Ishikawa (cell line): ENCODE measurements at regions not wholly inside any gene's neighbourhood (a gene's known extent, or its start where the extent isn't known, plus 50 kb on each side); places are given as distances from the start of the nearest gene placed in this dataset.

Experiments used
- CEBPB ChIP-seq: IDR thresholded peaks from 2 replicates; pipeline ENCODE4 v1.6.1; 2012
- CREB1 ChIP-seq: IDR thresholded peaks from 2 replicates; pipeline ENCODE4 v1.6.1; 2012; ENCODE audit warnings: low read depth
- EGR1 ChIP-seq: IDR thresholded peaks from 2 replicates; pipeline ENCODE4 v1.6.1; 2012
- EP300 ChIP-seq: IDR thresholded peaks from 2 replicates; pipeline ENCODE4 v1.6.1; 2012; ENCODE audit warnings: borderline replicate concordance
- FOXM1 ChIP-seq: IDR thresholded peaks from 2 replicates; pipeline ENCODE4 v1.6.1; 2012; ENCODE audit warnings: low read depth, borderline replicate concordance
- MAX ChIP-seq: IDR thresholded peaks from 2 replicates; pipeline ENCODE4 v1.6.1; 2012
- NFIC ChIP-seq: IDR thresholded peaks from 2 replicates; pipeline ENCODE4 v1.6.1; 2012
- RAD21 ChIP-seq: IDR thresholded peaks from 2 replicates; pipeline ENCODE4 v1.6.1; 2012; ENCODE audit warnings: low read depth
- REST ChIP-seq: IDR thresholded peaks from 2 replicates; pipeline ENCODE4 v1.6.1; 2012; ENCODE audit warnings: low read depth, mild to moderate bottlenecking
- TAF1 ChIP-seq: IDR thresholded peaks from 2 replicates; pipeline ENCODE4 v1.6.1; 2012; ENCODE audit warnings: low read depth, mild to moderate bottlenecking
- TCF12 ChIP-seq: IDR thresholded peaks from 2 replicates; pipeline ENCODE4 v1.6.1; 2012; ENCODE audit warnings: low read depth
- TEAD4 ChIP-seq: IDR thresholded peaks from 2 replicates; pipeline ENCODE4 v1.6.1; 2012
- USF1 ChIP-seq: IDR thresholded peaks from 2 replicates; pipeline ENCODE4 v1.6.1; 2012
- YY1 ChIP-seq: IDR thresholded peaks from 2 replicates; pipeline ENCODE4 v1.6.1; 2012; ENCODE audit warnings: low read depth
- ZBTB7A ChIP-seq: IDR thresholded peaks from 2 replicates; pipeline ENCODE4 v1.6.1; 2012; ENCODE audit warnings: low read depth

GRCh38 chr7:25953859-25954258, 198.1 kb upstream of the NFE2L3 start:
- TF ChIP-seq TCF12 (no peak), FOXM1 (no peak), TEAD4 (no peak), YY1 (no peak)

- TF ChIP-seq FOXM1 (no peak), TCF12 (no peak), CREB1 (no peak), YY1 (no peak), USF1 (no peak), TEAD4 (no peak), RAD21 (no peak), MAX (no peak), EP300 (no peak), REST (no peak), NFIC (no peak)
Observed at GRCh38 chr7:25954395-25954794, 197.6 kb upstream of the NFE2L3 start.

- no peak for TF ChIP-seq ZBTB7A
- no peak for TF ChIP-seq CEBPB
- no peak for TF ChIP-seq REST
- no peak for TF ChIP-seq RAD21
- no peak for TF ChIP-seq TCF12
- no peak for TF ChIP-seq USF1
- TF ChIP-seq EGR1 = no peak
- TF ChIP-seq YY1 = no peak
- TF ChIP-seq EP300 = no peak
- no peak for TF ChIP-seq MAX
- no peak for TF ChIP-seq NFIC
- TF ChIP-seq FOXM1 = no peak
- no peak for TF ChIP-seq TAF1
- no peak for TF ChIP-seq TEAD4
- no peak for TF ChIP-seq CREB1
Observed at GRCh38 chr7:25959168-25959734, 192.7 kb upstream of the NFE2L3 start.

- TF ChIP-seq ZBTB7A (no peak), FOXM1 (no peak), EP300 (no peak), YY1 (no peak)
Observed at GRCh38 chr7:25963733-25964132, 188.3 kb upstream of the NFE2L3 start.

- TF ChIP-seq USF1 = no peak
- TF ChIP-seq TEAD4 = no peak
- no peak for TF ChIP-seq ZBTB7A
- no peak for TF ChIP-seq TCF12
- no peak for TF ChIP-seq CREB1
- no peak for TF ChIP-seq CEBPB
- no peak for TF ChIP-seq REST
- no peak for TF ChIP-seq YY1
- TF ChIP-seq RAD21 = no peak
- no peak for TF ChIP-seq EGR1
- no peak for TF ChIP-seq TAF1
- TF ChIP-seq MAX = no peak
Observed at GRCh38 chr7:25964483-25964991, 187.5 kb upstream of the NFE2L3 start.
